ENCODE measurements at regions not wholly inside any gene's neighbourhood (a gene's known extent, or its start where the extent isn't known, plus 50 kb on each side); places are given as distances from the start of the nearest gene placed in this dataset.
"Not testable (repeated sequence)": the region's sequence is repeated elsewhere in the genome, so short reads cannot be mapped to it uniquely, and the experiment has no call there.

DNA sequence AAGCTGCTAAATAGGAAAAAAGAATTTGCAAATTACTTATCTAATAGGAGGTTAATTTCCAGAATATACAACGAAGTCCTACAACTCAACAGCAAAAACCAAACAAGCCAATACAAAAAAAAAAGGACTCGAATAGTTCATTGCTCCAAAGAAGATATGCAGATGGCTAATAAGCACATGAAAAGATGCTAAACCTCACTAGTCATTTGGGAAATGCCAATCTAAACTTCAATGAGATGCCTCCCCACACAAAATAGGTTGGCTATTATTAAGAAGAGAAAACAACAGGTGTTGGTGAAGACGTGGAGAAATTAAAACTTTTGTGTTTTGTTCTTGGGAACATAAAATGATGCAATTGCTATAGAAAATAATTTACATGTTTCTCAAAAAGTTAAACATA, 1634.4 kb upstream of the DDX18 start:
- intact Hi-C loops (cut with micrococcal nuclease; ENCODE audit: unreplicated experiment) (no loop called here), in situ Hi-C loops (cut with HindIII; ENCODE audit: low pct_unique_long_range_greater_than_20kb, low sequenced_read_pairs) (no loop called here)
- no peak overlapping the region for H3K4me3 ChIP-seq (ENCODE audit: low read depth in 2 of 2, low read length in 2 of 2)
- peaks cover 3% of the 10 kb centered on the region; the same call in 1 of the 2 replicates for H3K9me3 ChIP-seq (ENCODE audit: control insufficient read depth, insufficient read depth, low read depth, low read length)
- BruUV-seq (replicated peaks), result no TSS peak
- H3K36me3 ChIP-seq (ENCODE audit: control insufficient read depth, insufficient read depth, low read length), result no peaks in the 10 kb centered on the region
- H3K27ac ChIP-seq (ENCODE audit: low read length), result no peak overlapping the region
- no peak for ATAC-seq
- ChIA-PET POLR2A (no interaction called here), CTCF (no interaction called here)
- DNase-seq (ENCODE audit: low read depth, low spot score), result no peak
- no peaks in the 10 kb centered on the region for H3K4me1 ChIP-seq (ENCODE audit: control insufficient read depth, insufficient read depth, low read length)
- no peaks in the 10 kb centered on the region for H3K27me3 ChIP-seq (ENCODE audit: control insufficient read depth, insufficient read depth, low read length)
- no peak for TF ChIP-seq SIN3A (IDR thresholded peaks at IDR 0.05; ENCODE audit: borderline replicate concordance, insufficient read depth, low read depth, low read length)
- no peak for TF ChIP-seq TCF7L2 (IDR thresholded peaks at IDR 0.05; ENCODE audit: low read depth, low read length)
- TF ChIP-seq, protein P1, sequence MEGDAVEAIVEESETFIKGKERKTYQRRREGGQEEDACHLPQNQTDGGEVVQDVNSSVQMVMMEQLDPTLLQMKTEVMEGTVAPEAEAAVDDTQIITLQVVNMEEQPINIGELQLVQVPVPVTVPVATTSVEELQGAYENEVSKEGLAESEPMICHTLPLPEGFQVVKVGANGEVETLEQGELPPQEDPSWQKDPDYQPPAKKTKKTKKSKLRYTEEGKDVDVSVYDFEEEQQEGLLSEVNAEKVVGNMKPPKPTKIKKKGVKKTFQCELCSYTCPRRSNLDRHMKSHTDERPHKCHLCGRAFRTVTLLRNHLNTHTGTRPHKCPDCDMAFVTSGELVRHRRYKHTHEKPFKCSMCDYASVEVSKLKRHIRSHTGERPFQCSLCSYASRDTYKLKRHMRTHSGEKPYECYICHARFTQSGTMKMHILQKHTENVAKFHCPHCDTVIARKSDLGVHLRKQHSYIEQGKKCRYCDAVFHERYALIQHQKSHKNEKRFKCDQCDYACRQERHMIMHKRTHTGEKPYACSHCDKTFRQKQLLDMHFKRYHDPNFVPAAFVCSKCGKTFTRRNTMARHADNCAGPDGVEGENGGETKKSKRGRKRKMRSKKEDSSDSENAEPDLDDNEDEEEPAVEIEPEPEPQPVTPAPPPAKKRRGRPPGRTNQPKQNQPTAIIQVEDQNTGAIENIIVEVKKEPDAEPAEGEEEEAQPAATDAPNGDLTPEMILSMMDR (IDR thresholded peaks at IDR 0.05), result no peak
- no peak for TF ChIP-seq POLR2AphosphoS5 (IDR thresholded peaks at IDR 0.05; ENCODE audit: low read depth, low read length)
- no peak for TF ChIP-seq REST (IDR thresholded peaks at IDR 0.05; ENCODE audit: insufficient read depth in 1 of 2, low read depth in 2 of 2, low read length in 1 of 2)

- ATAC-seq; in situ Hi-C loops (cut with HindIII; ENCODE audit: low pct_unique_long_range_greater_than_20kb, low sequenced_read_pairs); BruUV-seq (replicated peaks); CTCF ChIA-PET; H3K27ac ChIP-seq (ENCODE audit: low read length); DNase-seq (ENCODE audit: low read depth, low spot score); POLR2A ChIA-PET; H3K4me1 ChIP-seq (ENCODE audit: control insufficient read depth, insufficient read depth, low read length); H3K36me3 ChIP-seq (ENCODE audit: control insufficient read depth, insufficient read depth, low read length); H3K4me3 ChIP-seq (ENCODE audit: low read depth in 2 of 2, low read length in 2 of 2); intact Hi-C loops (cut with micrococcal nuclease; ENCODE audit: unreplicated experiment); H3K27me3 ChIP-seq (ENCODE audit: control insufficient read depth, insufficient read depth, low read length); H3K9me3 ChIP-seq (ENCODE audit: control insufficient read depth, insufficient read depth, low read depth, low read length): not testable (repeated sequence)
Measured at GRCh38 chr2:116190684-116191083, 1623.8 kb upstream of the DDX18 start.

GRCh38 chr2:116200086-116200485, 1614.4 kb upstream of the DDX18 start:
- ATAC-seq, result no peak
- Histone ChIP-seq H3K4me3 (ENCODE audit: low read depth in 2 of 2, low read length in 2 of 2) (no peak overlapping the region), H3K27ac (ENCODE audit: low read length) (no peak overlapping the region), H3K27me3 (ENCODE audit: control insufficient read depth, insufficient read depth, low read length) (no peaks in the 10 kb centered on the region), H3K36me3 (ENCODE audit: control insufficient read depth, insufficient read depth, low read length) (no peaks in the 10 kb centered on the region), H3K4me1 (ENCODE audit: control insufficient read depth, insufficient read depth, low read length) (no peaks in the 10 kb centered on the region), H3K9me3 (ENCODE audit: control insufficient read depth, insufficient read depth, low read depth, low read length) (no peaks in the 10 kb centered on the region)
- CTCF ChIA-PET, result no interaction called here
- intact Hi-C loops (cut with micrococcal nuclease; ENCODE audit: unreplicated experiment), result no loop called here
- no TSS peak for BruUV-seq (replicated peaks)
- in situ Hi-C loops (cut with HindIII; ENCODE audit: low pct_unique_long_range_greater_than_20kb, low sequenced_read_pairs), result no loop called here
- POLR2A ChIA-PET, result no interaction called here
- DNase-seq (ENCODE audit: low read depth, low spot score), result no peak
- TF ChIP-seq, protein P1 (IDR thresholded peaks at IDR 0.05), result no peak
- TF ChIP-seq REST (IDR thresholded peaks at IDR 0.05; ENCODE audit: insufficient read depth in 1 of 2, low read depth in 2 of 2, low read length in 1 of 2), result no peak
- no peak for TF ChIP-seq POLR2AphosphoS5 (IDR thresholded peaks at IDR 0.05; ENCODE audit: low read depth, low read length)
- no peak for TF ChIP-seq SIN3A (IDR thresholded peaks at IDR 0.05; ENCODE audit: borderline replicate concordance, insufficient read depth, low read depth, low read length)
- TF ChIP-seq TCF7L2 (IDR thresholded peaks at IDR 0.05; ENCODE audit: low read depth, low read length), result no peak
